ENCODE measurements at regions not wholly inside any gene's neighbourhood (a gene's known extent, or its start where the extent isn't known, plus 50 kb on each side); places are given as distances from the start of the nearest gene placed in this dataset.
"Not testable (repeated sequence)": the region's sequence is repeated elsewhere in the genome, so short reads cannot be mapped to it uniquely, and the experiment has no call there.

- Histone ChIP-seq H3K23me2 (ENCODE audit: insufficient read length, low read depth, low read length, poor library complexity, severe bottlenecking) (no peaks in the 10 kb centered on the region), H3T11ph (ENCODE audit: low read length) (no peak overlapping the region), H2AK5ac (ENCODE audit: insufficient read length, low read length) (no peak overlapping the region), H3K4ac (ENCODE audit: low read depth, low read length) (no peak overlapping the region), H2BK5ac (ENCODE audit: insufficient read length, low read length) (no peak overlapping the region), H3K27ac (ENCODE audit: insufficient read length, low read depth, low read length) (no peak overlapping the region), H2BK12ac (ENCODE audit: insufficient read length, low read depth, low read length) (no peak overlapping the region), H3K23ac (ENCODE audit: insufficient read length, low read depth, low read length) (no peak overlapping the region), H2AFZ (ENCODE audit: low read length) (no peak overlapping the region), H4K8ac (replicated peaks; ENCODE audit: insufficient read length, low read depth, low read length) (no peak overlapping the region), H2BK15ac (ENCODE audit: low read depth, low read length) (no peak overlapping the region), H3K27me3 (ENCODE audit: insufficient read depth, low read length) (no peaks in the 10 kb centered on the region), H2BK120ac (ENCODE audit: low read depth, low read length, poor library complexity, severe bottlenecking) (no peak overlapping the region), H3K4me1 (ENCODE audit: insufficient read depth, low read length) (no peaks in the 10 kb centered on the region; the same call in 1 of the 2 replicates), H4K20me1 (ENCODE audit: control insufficient read depth, insufficient read depth, insufficient read length) (no peaks in the 10 kb centered on the region), H4K5ac (ENCODE audit: insufficient read length, low read depth, low read length) (no peak overlapping the region), H3K79me2 (ENCODE audit: insufficient read depth, low read length) (no peaks in the 10 kb centered on the region), H3K56ac (ENCODE audit: insufficient read length, low read depth, low read length) (no peak overlapping the region), H3K79me1 (ENCODE audit: insufficient read depth, low read depth, low read length, poor library complexity, severe bottlenecking) (no peaks in the 10 kb centered on the region), H3K9ac (ENCODE audit: extremely low read depth, insufficient read length, low read length) (no peak overlapping the region), H4K91ac (ENCODE audit: insufficient read length, low read depth, low read length) (no peak overlapping the region), H3K4me2 (ENCODE audit: insufficient read depth, insufficient read length, low read length) (no peak overlapping the region), H3K14ac (ENCODE audit: insufficient read depth, low read length) (no peak overlapping the region), H2BK20ac (ENCODE audit: low read depth, low read length, poor library complexity, severe bottlenecking) (no peak overlapping the region), H3K18ac (ENCODE audit: insufficient read length, low read depth, low read length) (no peak overlapping the region), H3K9me3 (ENCODE audit: control insufficient read depth, low read depth, low read length) (no peaks in the 10 kb centered on the region)
- H3K36me3 Mint-ChIP-seq (ENCODE audit: insufficient read depth in 1 of 3, low read depth in 3 of 3): peaks cover 6 to 24% (median 11%) of the 10 kb centered on the region in 3 experiments
- no peak overlapping the region for H3K27ac Mint-ChIP-seq
- H3K9me3 Mint-ChIP-seq: peaks cover 36 to 49% of the 10 kb centered on the region in 2 experiments
- WGBS (ENCODE audit: extremely low coverage, insufficient read length, low lambda C conversion rate): no CpG with 5 or more reads among the region's 2 CpGs
- DNase-seq: no peak
- no peak for TF ChIP-seq CTCF (conservative IDR thresholded peaks at IDR 0.05)
- no peak overlapping the region for H3K4me3 Mint-ChIP-seq
- H3K27me3 Mint-ChIP-seq (ENCODE audit: low read depth): peaks cover 2% of the 10 kb centered on the region; the same call in 1 of the 2 replicates
- H3K4me1 Mint-ChIP-seq: peaks cover 12 to 15% of the 10 kb centered on the region in 2 experiments
Observed at GRCh38 chr11:57905439-57905838, 118.2 kb upstream of the OR9Q1 start.

- not testable (repeated sequence) for H3K9ac ChIP-seq (ENCODE audit: extremely low read depth, insufficient read length, low read length); H3K9me3 ChIP-seq (ENCODE audit: control insufficient read depth, low read depth, low read length); H3K56ac ChIP-seq (ENCODE audit: insufficient read length, low read depth, low read length); H3K27ac ChIP-seq (ENCODE audit: insufficient read length, low read depth, low read length); H3K27me3 Mint-ChIP-seq (ENCODE audit: low read depth); H2BK20ac ChIP-seq (ENCODE audit: low read depth, low read length, poor library complexity, severe bottlenecking); H4K20me1 ChIP-seq (ENCODE audit: control insufficient read depth, insufficient read depth, insufficient read length); H2AK5ac ChIP-seq (ENCODE audit: insufficient read length, low read length); DNase-seq; H3K79me2 ChIP-seq (ENCODE audit: insufficient read depth, low read length); H3K18ac ChIP-seq (ENCODE audit: insufficient read length, low read depth, low read length); H3K4ac ChIP-seq (ENCODE audit: low read depth, low read length); H4K91ac ChIP-seq (ENCODE audit: insufficient read length, low read depth, low read length); H2BK12ac ChIP-seq (ENCODE audit: insufficient read length, low read depth, low read length); H3K23ac ChIP-seq (ENCODE audit: insufficient read length, low read depth, low read length); H3K4me3 Mint-ChIP-seq; H2BK5ac ChIP-seq (ENCODE audit: insufficient read length, low read length); H2AFZ ChIP-seq (ENCODE audit: low read length); H2BK15ac ChIP-seq (ENCODE audit: low read depth, low read length); H2BK120ac ChIP-seq (ENCODE audit: low read depth, low read length, poor library complexity, severe bottlenecking); H3K14ac ChIP-seq (ENCODE audit: insufficient read depth, low read length); H3K27me3 ChIP-seq (ENCODE audit: insufficient read depth, low read length); H4K5ac ChIP-seq (ENCODE audit: insufficient read length, low read depth, low read length); H3K79me1 ChIP-seq (ENCODE audit: insufficient read depth, low read depth, low read length, poor library complexity, severe bottlenecking); H3K4me1 ChIP-seq (ENCODE audit: insufficient read depth, low read length); H4K8ac ChIP-seq (replicated peaks; ENCODE audit: insufficient read length, low read depth, low read length); H3T11ph ChIP-seq (ENCODE audit: low read length); H3K4me2 ChIP-seq (ENCODE audit: insufficient read depth, insufficient read length, low read length); H3K23me2 ChIP-seq (ENCODE audit: insufficient read length, low read depth, low read length, poor library complexity, severe bottlenecking); H3K27ac Mint-ChIP-seq
- Mint-ChIP-seq H3K9me3 (peaks cover 35 to 48% of the 10 kb centered on the region in 2 experiments), H3K4me1 (peaks cover 14 to 17% of the 10 kb centered on the region in 2 experiments), H3K36me3 (ENCODE audit: insufficient read depth in 1 of 3, low read depth in 3 of 3) (peaks cover 6 to 24% (median 10%) of the 10 kb centered on the region in 3 experiments)
- no CpG with 5 or more reads among the region's 2 CpGs for WGBS (ENCODE audit: extremely low coverage, insufficient read length, low lambda C conversion rate)
Observed at GRCh38 chr11:57908399-57908798, 115.3 kb upstream of the OR9Q1 start.

Measured in H9 (cell line).